A549 (cell line): ENCODE measurements at regions not wholly inside any gene's neighbourhood (a gene's known extent, or its start where the extent isn't known, plus 50 kb on each side); places are given as distances from the start of the nearest gene placed in this dataset.

Source experiments
- BHLHE40 ChIP-seq: IDR thresholded peaks from 2 replicates; pipeline ENCODE4 v1.6.1; 2012; ENCODE audit warnings: low read depth, low read length, inconsistent platforms
- KDM5A ChIP-seq: fragments of 200-600 bp; sonication (generic); IDR thresholded peaks from 2 replicates; pipeline ENCODE4 v1.6.1; 2016; ENCODE audit warnings: antibody characterized with exemption, mild to moderate bottlenecking
- MAFK ChIP-seq: fragments of 450-650 bp; IDR thresholded peaks from 2 replicates; pipeline ENCODE4 v1.6.1; 2014; ENCODE audit not compliant: partially characterized antibody
- POLR2A ChIP-seq: IDR thresholded peaks from 2 replicates; pipeline ENCODE4 v1.6.1; 2012; ENCODE audit warnings: mild to moderate bottlenecking, low read length
- POLR2AphosphoS2 ChIP-seq: conservative IDR thresholded peaks from 2 replicates; pipeline ENCODE4 v1.6.1; 2012; ENCODE audit warnings: low read length, improper control_type of control experiment, inconsistent platforms
- SMC3 ChIP-seq: fragments of >200 bp; sonication (Bioruptor Twin); formaldehyde crosslinking; IDR thresholded peaks from 3 replicates; pipeline ENCODE4 v1.6.1; 2018; ENCODE audit warnings: inconsistent platforms
- TF ChIP-seq, protein P1 (sequence below): fragments of >200 bp; sonication (Bioruptor Twin); formaldehyde crosslinking; IDR thresholded peaks from 3 replicates; pipeline ENCODE4 v1.5.1; 2016
- TF ChIP-seq, protein P2 (sequence below): fragments of 200-600 bp; sonication (generic); IDR thresholded peaks from 2 replicates; pipeline ENCODE4 v1.6.1; 2016; ENCODE audit warnings: antibody characterized with exemption, mild to moderate bottlenecking, moderate library complexity

DNA sequence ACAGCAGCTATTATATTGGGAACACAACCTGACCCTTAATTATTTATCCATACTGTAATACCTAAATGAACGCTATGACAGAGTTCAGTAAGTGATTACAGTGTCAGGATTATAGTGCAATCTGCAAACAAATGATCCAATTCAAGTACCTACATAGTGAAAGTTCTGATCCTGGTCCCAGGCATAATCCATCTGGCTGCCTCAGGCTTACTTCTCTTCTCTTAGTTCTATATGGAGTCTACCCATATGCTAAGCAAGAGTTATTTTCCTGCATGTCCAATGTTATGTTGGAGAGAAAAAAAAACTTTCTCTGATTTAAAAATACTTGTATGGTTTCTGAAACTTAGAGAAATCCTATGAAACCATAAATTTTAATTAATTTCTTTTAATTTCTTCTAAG, 1487.7 kb upstream of the SLC10A2 start:
- TF ChIP-seq, protein P1, sequence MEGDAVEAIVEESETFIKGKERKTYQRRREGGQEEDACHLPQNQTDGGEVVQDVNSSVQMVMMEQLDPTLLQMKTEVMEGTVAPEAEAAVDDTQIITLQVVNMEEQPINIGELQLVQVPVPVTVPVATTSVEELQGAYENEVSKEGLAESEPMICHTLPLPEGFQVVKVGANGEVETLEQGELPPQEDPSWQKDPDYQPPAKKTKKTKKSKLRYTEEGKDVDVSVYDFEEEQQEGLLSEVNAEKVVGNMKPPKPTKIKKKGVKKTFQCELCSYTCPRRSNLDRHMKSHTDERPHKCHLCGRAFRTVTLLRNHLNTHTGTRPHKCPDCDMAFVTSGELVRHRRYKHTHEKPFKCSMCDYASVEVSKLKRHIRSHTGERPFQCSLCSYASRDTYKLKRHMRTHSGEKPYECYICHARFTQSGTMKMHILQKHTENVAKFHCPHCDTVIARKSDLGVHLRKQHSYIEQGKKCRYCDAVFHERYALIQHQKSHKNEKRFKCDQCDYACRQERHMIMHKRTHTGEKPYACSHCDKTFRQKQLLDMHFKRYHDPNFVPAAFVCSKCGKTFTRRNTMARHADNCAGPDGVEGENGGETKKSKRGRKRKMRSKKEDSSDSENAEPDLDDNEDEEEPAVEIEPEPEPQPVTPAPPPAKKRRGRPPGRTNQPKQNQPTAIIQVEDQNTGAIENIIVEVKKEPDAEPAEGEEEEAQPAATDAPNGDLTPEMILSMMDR, result no peak
- TF ChIP-seq BHLHE40 (no peak), POLR2A (no peak), SMC3 (no peak), KDM5A (no peak), POLR2AphosphoS2 (no peak), MAFK (no peak)
- TF ChIP-seq, protein P2, sequence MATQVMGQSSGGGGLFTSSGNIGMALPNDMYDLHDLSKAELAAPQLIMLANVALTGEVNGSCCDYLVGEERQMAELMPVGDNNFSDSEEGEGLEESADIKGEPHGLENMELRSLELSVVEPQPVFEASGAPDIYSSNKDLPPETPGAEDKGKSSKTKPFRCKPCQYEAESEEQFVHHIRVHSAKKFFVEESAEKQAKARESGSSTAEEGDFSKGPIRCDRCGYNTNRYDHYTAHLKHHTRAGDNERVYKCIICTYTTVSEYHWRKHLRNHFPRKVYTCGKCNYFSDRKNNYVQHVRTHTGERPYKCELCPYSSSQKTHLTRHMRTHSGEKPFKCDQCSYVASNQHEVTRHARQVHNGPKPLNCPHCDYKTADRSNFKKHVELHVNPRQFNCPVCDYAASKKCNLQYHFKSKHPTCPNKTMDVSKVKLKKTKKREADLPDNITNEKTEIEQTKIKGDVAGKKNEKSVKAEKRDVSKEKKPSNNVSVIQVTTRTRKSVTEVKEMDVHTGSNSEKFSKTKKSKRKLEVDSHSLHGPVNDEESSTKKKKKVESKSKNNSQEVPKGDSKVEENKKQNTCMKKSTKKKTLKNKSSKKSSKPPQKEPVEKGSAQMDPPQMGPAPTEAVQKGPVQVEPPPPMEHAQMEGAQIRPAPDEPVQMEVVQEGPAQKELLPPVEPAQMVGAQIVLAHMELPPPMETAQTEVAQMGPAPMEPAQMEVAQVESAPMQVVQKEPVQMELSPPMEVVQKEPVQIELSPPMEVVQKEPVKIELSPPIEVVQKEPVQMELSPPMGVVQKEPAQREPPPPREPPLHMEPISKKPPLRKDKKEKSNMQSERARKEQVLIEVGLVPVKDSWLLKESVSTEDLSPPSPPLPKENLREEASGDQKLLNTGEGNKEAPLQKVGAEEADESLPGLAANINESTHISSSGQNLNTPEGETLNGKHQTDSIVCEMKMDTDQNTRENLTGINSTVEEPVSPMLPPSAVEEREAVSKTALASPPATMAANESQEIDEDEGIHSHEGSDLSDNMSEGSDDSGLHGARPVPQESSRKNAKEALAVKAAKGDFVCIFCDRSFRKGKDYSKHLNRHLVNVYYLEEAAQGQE, result no peak
